ENCODE measurements at regions not wholly inside any gene's neighbourhood (a gene's known extent, or its start where the extent isn't known, plus 50 kb on each side); places are given as distances from the start of the nearest gene placed in this dataset.

DNA sequence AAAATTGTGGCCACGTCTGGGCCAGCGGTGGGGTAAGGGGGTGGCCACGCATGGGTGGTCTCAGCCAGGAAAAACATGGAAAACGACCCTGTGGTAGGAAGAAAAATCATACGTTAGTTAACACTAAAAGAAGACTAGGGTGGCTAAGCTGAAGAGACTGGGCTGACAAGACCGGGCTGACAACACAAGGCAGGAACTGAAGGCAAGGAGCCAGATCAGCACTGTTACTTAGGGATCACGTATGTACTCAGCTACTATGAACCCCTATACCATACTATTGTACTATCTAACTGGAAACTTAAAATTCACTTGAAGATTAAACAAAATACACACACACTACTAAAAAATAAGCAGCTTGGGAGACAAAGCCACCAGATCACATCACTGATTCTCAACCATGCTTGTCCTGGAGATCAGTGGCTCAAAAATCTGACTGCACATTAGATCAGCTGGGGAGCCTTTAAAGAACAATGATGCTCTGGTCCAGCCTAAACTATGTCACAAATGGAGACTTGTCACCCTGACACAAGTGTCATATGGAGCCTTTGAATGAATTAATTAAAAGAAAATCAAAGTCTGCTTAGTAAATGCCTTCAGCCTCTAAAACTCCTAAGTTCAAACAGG is 442.2 kb downstream of the SHQ1 start:
- TF ChIP-seq EZH2 (IDR thresholded peaks at IDR 0.05): no peak
- TF ChIP-seq, protein P1, sequence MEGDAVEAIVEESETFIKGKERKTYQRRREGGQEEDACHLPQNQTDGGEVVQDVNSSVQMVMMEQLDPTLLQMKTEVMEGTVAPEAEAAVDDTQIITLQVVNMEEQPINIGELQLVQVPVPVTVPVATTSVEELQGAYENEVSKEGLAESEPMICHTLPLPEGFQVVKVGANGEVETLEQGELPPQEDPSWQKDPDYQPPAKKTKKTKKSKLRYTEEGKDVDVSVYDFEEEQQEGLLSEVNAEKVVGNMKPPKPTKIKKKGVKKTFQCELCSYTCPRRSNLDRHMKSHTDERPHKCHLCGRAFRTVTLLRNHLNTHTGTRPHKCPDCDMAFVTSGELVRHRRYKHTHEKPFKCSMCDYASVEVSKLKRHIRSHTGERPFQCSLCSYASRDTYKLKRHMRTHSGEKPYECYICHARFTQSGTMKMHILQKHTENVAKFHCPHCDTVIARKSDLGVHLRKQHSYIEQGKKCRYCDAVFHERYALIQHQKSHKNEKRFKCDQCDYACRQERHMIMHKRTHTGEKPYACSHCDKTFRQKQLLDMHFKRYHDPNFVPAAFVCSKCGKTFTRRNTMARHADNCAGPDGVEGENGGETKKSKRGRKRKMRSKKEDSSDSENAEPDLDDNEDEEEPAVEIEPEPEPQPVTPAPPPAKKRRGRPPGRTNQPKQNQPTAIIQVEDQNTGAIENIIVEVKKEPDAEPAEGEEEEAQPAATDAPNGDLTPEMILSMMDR (IDR thresholded peaks at IDR 0.05): no peak
